Prostate gland (tissue), 2 donors: ENCODE measurements at regions not wholly inside any gene's neighbourhood (a gene's known extent, or its start where the extent isn't known, plus 50 kb on each side); places are given as distances from the start of the nearest gene placed in this dataset.

Experiments
- CTCF ChIP-seq, 4 experiments: fragments of 200-600 bp in 2 of 4; fragments of 450-650 bp in 2 of 4; sonication (generic) in 2 of 4; IDR thresholded peaks; 1 replicate in 3 of 4; 2 replicates in 1 of 4; pipeline ENCODE4 v1.5.1; 2016 to 2019; ENCODE audit warnings: antibody characterized with exemption in 4 of 4, mild to moderate bottlenecking in 2 of 4, moderate library complexity in 2 of 4
- POLR2A ChIP-seq: fragments of 450-650 bp; IDR thresholded peaks from one replicate; pipeline ENCODE4 v1.6.1; 2016; ENCODE audit warnings: antibody characterized with exemption, mild to moderate bottlenecking

DNA sequence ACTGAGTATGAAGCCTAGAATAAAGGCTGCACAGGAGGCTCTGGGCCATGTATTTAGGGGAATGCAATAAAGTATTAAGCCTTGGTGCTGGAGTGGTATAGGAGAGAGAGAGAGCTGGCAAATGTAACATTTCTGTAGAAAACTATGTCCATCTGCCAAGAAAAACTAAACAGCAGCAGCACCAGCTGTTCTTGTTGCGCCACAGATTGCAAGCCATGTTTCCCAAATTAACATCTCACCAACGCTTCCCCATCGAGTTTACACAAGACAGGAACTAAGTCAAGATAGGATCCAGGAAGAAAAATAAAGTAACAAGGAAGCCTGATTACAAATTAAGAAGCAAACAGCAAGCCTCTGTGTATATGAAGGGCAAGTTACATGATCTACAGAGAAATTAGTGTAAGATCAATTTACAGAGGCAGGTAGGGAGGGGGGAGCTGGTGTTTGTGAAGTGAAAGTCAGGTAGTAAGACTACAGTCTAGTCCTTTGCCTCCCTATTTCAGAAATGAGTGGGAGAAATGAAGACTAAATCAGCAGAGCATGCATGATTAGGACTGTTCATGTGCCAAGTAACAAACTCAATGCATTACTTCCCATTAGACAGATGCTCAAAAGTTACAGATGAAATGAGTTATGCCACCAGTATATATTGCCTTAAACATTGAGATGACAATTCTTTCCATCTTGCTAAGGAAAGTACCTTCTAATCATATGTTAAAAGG, 900.5 kb downstream of the EPHA3 start:
- TF ChIP-seq CTCF (IDR thresholded peaks at IDR 0.05) (no peak), POLR2A (no peak)
